ENCODE measurements at regions not wholly inside any gene's neighbourhood (a gene's known extent, or its start where the extent isn't known, plus 50 kb on each side); places are given as distances from the start of the nearest gene placed in this dataset.

GRCh38 chr6:144406796-144407195 lies 121.7 kb downstream of the UTRN start:
- TF ChIP-seq, protein P1, sequence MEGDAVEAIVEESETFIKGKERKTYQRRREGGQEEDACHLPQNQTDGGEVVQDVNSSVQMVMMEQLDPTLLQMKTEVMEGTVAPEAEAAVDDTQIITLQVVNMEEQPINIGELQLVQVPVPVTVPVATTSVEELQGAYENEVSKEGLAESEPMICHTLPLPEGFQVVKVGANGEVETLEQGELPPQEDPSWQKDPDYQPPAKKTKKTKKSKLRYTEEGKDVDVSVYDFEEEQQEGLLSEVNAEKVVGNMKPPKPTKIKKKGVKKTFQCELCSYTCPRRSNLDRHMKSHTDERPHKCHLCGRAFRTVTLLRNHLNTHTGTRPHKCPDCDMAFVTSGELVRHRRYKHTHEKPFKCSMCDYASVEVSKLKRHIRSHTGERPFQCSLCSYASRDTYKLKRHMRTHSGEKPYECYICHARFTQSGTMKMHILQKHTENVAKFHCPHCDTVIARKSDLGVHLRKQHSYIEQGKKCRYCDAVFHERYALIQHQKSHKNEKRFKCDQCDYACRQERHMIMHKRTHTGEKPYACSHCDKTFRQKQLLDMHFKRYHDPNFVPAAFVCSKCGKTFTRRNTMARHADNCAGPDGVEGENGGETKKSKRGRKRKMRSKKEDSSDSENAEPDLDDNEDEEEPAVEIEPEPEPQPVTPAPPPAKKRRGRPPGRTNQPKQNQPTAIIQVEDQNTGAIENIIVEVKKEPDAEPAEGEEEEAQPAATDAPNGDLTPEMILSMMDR (conservative IDR thresholded peaks at IDR 0.05; ENCODE audit: low read depth, low read length) = no peak
- no peak for TF ChIP-seq EZH2 (IDR thresholded peaks at IDR 0.05; ENCODE audit: low read length, unreplicated experiment)

Data from PC-3 (cell line).